ENCODE measurements at regions not wholly inside any gene's neighbourhood (a gene's known extent, or its start where the extent isn't known, plus 50 kb on each side); places are given as distances from the start of the nearest gene placed in this dataset.

GRCh38 chr9:107593224-107593870 lies 103.8 kb upstream of the KLF4 start:
- H3K4me3 ChIP-seq, result no peak overlapping the region
- TF ChIP-seq CTCF (IDR thresholded peaks at IDR 0.05; ENCODE audit: low read depth, low read length), result no peak
- no peaks in the 10 kb centered on the region for H3K27me3 ChIP-seq
- no peaks in the 10 kb centered on the region for H3K4me1 ChIP-seq (ENCODE audit: low read depth)
- no peaks in the 10 kb centered on the region for H3K9me3 ChIP-seq (ENCODE audit: low read depth)
- no peak for DNase-seq (ENCODE audit: low read depth in 1 of 2, low spot score in 1 of 2)
- no peak overlapping the region for H3K27ac ChIP-seq
- H3K36me3 ChIP-seq, result no peaks in the 10 kb centered on the region

DNA sequence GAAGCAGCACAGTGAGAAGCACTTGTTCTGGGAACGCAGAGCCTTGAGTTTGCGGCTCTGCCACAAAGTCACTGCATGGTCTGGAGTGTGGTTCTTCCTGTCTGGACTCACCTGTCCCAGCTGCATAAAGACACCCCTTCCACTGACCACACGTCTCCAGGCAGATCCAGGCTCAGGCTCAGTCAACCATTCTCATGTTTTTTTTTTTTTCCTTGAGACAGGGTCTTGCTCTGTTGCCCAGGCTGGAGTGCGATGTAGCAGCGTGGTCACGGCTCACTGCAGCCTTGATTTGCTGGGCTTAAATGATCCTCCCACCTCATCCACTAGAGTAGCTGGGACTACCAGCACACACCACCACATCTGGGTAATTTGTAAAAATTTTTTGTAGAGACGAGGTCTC lies 102.9 kb upstream of the KLF4 start:
- no peak overlapping the region for H3K27ac ChIP-seq
- no peaks in the 10 kb centered on the region for H3K36me3 ChIP-seq
- no peak for TF ChIP-seq CTCF (IDR thresholded peaks at IDR 0.05; ENCODE audit: low read depth, low read length)

GRCh38 chr9:107591781-107592180 lies 102.2 kb upstream of the KLF4 start:
- no peak overlapping the region for H3K27ac ChIP-seq
- no peaks in the 10 kb centered on the region for H3K27me3 ChIP-seq
- H3K36me3 ChIP-seq, result no peaks in the 10 kb centered on the region
- no peaks in the 10 kb centered on the region for H3K9me3 ChIP-seq (ENCODE audit: low read depth)
- H3K4me1 ChIP-seq (ENCODE audit: low read depth), result no peaks in the 10 kb centered on the region
- no peak overlapping the region for H3K4me3 ChIP-seq
- no peak for TF ChIP-seq CTCF (IDR thresholded peaks at IDR 0.05; ENCODE audit: low read depth, low read length)
- no peak for DNase-seq (ENCODE audit: low read depth in 1 of 2, low spot score in 1 of 2)

More for the DNA sequence above, 102.9 kb upstream of the KLF4 start:
- H3K4me1 ChIP-seq (ENCODE audit: low read depth), result no peaks in the 10 kb centered on the region
- no peak overlapping the region for H3K4me3 ChIP-seq
- H3K27me3 ChIP-seq, result no peaks in the 10 kb centered on the region
- H3K9me3 ChIP-seq (ENCODE audit: low read depth), result no peaks in the 10 kb centered on the region
- no peak for DNase-seq (ENCODE audit: low read depth in 1 of 2, low spot score in 1 of 2)

DNA sequence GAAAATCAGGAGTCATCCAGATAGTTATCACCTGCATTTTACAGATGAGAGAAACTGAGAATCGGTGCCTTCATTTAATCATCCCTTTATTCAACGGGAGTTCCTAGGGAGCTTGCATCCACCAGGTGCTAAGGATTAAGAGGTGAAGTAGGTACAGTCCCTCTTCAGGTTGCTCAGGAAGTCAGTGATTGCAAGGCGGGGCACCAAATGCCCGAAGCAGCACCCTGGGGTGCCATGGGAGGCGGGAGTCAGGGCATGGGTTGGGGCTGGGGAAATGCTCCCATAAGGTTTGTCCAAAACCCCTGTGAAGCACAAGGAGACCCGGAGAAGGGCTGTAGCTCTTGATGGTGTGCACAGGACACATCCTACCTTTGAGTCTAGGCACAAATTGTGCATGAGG lies 98.8 kb upstream of the KLF4 start:
- H3K4me3 ChIP-seq, result no peak overlapping the region
- no peaks in the 10 kb centered on the region for H3K4me1 ChIP-seq (ENCODE audit: low read depth)
- no peak for DNase-seq (ENCODE audit: low read depth in 1 of 2, low spot score in 1 of 2)
- no peaks in the 10 kb centered on the region for H3K27me3 ChIP-seq
- no peaks in the 10 kb centered on the region for H3K9me3 ChIP-seq (ENCODE audit: low read depth)
- H3K27ac ChIP-seq, result no peak overlapping the region
- H3K36me3 ChIP-seq, result no peaks in the 10 kb centered on the region
- no peak for TF ChIP-seq CTCF (IDR thresholded peaks at IDR 0.05; ENCODE audit: low read depth, low read length)

DNA sequence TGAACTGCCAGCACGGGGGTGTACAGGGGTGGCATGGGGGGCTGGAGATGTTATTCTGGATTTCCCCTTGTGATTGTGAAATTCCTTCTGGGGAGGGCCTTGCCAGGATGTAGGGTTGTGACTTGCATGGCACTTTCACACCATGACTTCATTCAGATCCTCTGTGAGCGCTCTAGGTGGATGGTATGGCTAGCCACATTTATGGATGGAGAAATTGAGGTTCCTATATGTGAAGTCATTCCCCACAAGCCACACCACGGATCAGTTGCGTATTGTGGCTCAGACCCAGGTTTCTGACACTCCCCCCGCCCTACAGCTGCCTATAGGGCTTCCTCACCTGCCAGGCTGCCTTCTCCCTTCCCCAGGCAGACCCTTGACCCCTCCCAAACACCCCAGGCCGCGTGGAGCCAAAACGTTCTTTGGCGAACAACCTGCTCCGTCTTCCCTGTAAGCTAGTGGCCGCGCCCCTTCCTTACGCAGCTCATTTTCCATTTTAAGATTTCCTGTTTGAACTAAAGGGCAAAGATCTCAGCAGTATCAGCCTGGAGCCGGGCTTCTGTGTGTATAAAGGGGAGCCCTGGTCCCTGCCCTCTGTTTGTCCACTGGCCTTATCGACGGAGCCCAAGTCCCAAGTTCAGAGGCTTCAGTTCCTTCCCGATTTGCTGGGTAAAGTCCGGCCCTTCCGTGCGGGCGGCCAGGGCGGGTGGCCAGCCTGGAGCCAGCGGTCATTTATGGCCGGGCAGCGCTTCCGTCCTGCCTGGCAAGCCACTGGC lies 97.8 kb upstream of the KLF4 start:
- Histone ChIP-seq H3K4me3 (no peak overlapping the region), H3K9me3 (ENCODE audit: low read depth) (no peaks in the 10 kb centered on the region)

More for the DNA sequence above, 97.8 kb upstream of the KLF4 start:
- no peak for TF ChIP-seq CTCF (IDR thresholded peaks at IDR 0.05; ENCODE audit: low read depth, low read length)
- Histone ChIP-seq H3K36me3 (no peaks in the 10 kb centered on the region), H3K27ac (no peak overlapping the region), H3K27me3 (no peaks in the 10 kb centered on the region), H3K4me1 (ENCODE audit: low read depth) (no peaks in the 10 kb centered on the region)
- DNase-seq (ENCODE audit: low read depth in 1 of 2, low spot score in 1 of 2), result no peak
